Neuronal stem cell (in vitro differentiated cells): ENCODE measurements at regions not wholly inside any gene's neighbourhood (a gene's known extent, or its start where the extent isn't known, plus 50 kb on each side); places are given as distances from the start of the nearest gene placed in this dataset.

Experiments used
- DNase-seq: peaks from one replicate; pipeline ENCODE4 v3.0.0-alpha.2; 2013; ENCODE audit warnings: low spot score
- H2AFZ ChIP-seq: one replicate; pipeline ENCODE4 v1.6.1; 2013; ENCODE audit warnings: mild to moderate bottlenecking, low read length, inconsistent platforms
- H2AK5ac ChIP-seq: 2 replicates; pipeline ENCODE4 v1.6.1; 2013; ENCODE audit warnings: low read depth, mild to moderate bottlenecking, inconsistent platforms, low read length, moderate library complexity, mixed read lengths
- H2BK120ac ChIP-seq: 2 replicates; pipeline ENCODE4 v1.6.1; 2013; ENCODE audit warnings: low read depth, mild to moderate bottlenecking, inconsistent platforms, low read length, moderate library complexity, mixed read lengths
- H2BK12ac ChIP-seq: one replicate; pipeline ENCODE4 v1.6.1; 2013; ENCODE audit warnings: low read length, inconsistent platforms
- H2BK15ac ChIP-seq: 2 replicates; pipeline ENCODE4 v1.6.1; 2013; ENCODE audit warnings: mild to moderate bottlenecking, low read length, inconsistent platforms, mixed read lengths
- H2BK5ac ChIP-seq: one replicate; pipeline ENCODE4 v1.6.1; 2013; ENCODE audit warnings: inconsistent platforms, mild to moderate bottlenecking, low read length, moderate library complexity
- H3K14ac ChIP-seq: one replicate; pipeline ENCODE4 v1.6.1; 2013; ENCODE audit warnings: low read length, inconsistent platforms
- H3K18ac ChIP-seq: 2 replicates; pipeline ENCODE4 v1.6.1; 2013; ENCODE audit warnings: low read length, inconsistent platforms
- H3K23ac ChIP-seq: 2 replicates; pipeline ENCODE4 v1.6.1; 2013; ENCODE audit warnings: low read depth, mild to moderate bottlenecking, mixed read lengths, low read length, inconsistent platforms; ENCODE audit not compliant: poor library complexity
- H3K27ac ChIP-seq: replicated peaks from 3 replicates; pipeline ENCODE4 v1.5.1; 2013; ENCODE audit warnings: low read length, inconsistent platforms
- H3K27me3 ChIP-seq, 3 experiments: 2 replicates each; pipeline ENCODE4 v1.6.1; 2013; ENCODE audit warnings: low read length in 3 of 3, mild to moderate bottlenecking in 2 of 3, inconsistent platforms in 1 of 3, low read depth in 1 of 3, mixed read lengths in 1 of 3, moderate library complexity in 1 of 3; ENCODE audit not compliant: control insufficient read depth in 3 of 3, insufficient read depth in 3 of 3
- H3K36me3 ChIP-seq, 2 donors: replicated peaks in 1 of 2; 2 replicates each; pipeline ENCODE4 v1.6.1; 2013; ENCODE audit warnings: low read length in 2 of 2; ENCODE audit not compliant: control insufficient read depth in 2 of 2, insufficient read depth in 2 of 2
- H3K4ac ChIP-seq: 2 replicates; pipeline ENCODE4 v1.6.1; 2013; ENCODE audit warnings: inconsistent platforms, mild to moderate bottlenecking, low read length, moderate library complexity
- H3K4me1 ChIP-seq, 2 donors: 1 replicate in 1 of 2; 2 replicates in 1 of 2; pipeline ENCODE4 v1.6.1; 2013; ENCODE audit warnings: low read length in 2 of 2, low read depth in 1 of 2; ENCODE audit not compliant: control insufficient read depth in 2 of 2, insufficient read depth in 1 of 2
- H3K4me2 ChIP-seq: one replicate; pipeline ENCODE4 v1.6.1; 2013; ENCODE audit warnings: mild to moderate bottlenecking, low read length, inconsistent platforms; ENCODE audit not compliant: insufficient read depth, poor library complexity, severe bottlenecking
- H3K4me3 ChIP-seq, 2 donors: 2 replicates each; pipeline ENCODE4 v1.5.1; 2013; ENCODE audit warnings: low read length in 2 of 2, mild to moderate bottlenecking in 2 of 2, inconsistent platforms in 1 of 2, moderate library complexity in 1 of 2
- H3K79me1 ChIP-seq: one replicate; pipeline ENCODE4 v1.6.1; 2013; ENCODE audit warnings: low read depth, mild to moderate bottlenecking, inconsistent platforms, low read length, moderate library complexity
- H3K9ac ChIP-seq: one replicate; pipeline ENCODE4 v1.6.1; 2013; ENCODE audit warnings: mild to moderate bottlenecking, low read depth, low read length, inconsistent platforms; ENCODE audit not compliant: poor library complexity
- H3K9me3 ChIP-seq, 2 donors: replicated peaks in 1 of 2; 2 replicates each; pipeline versions ENCODE3 to v1.6.1; 2013; ENCODE audit warnings: low read length in 2 of 2, mild to moderate bottlenecking in 2 of 2, inconsistent platforms in 1 of 2, low read depth in 1 of 2, mixed read lengths in 1 of 2, moderate library complexity in 1 of 2; ENCODE audit not compliant: control insufficient read depth in 2 of 2, insufficient read depth in 1 of 2
- H4K8ac ChIP-seq: one replicate; pipeline ENCODE4 v1.6.1; 2013; ENCODE audit warnings: low read depth, mild to moderate bottlenecking, inconsistent platforms, low read length, moderate library complexity
- H4K91ac ChIP-seq: one replicate; pipeline ENCODE4 v1.6.1; 2013; ENCODE audit warnings: low read length, low read depth, mild to moderate bottlenecking, inconsistent platforms; ENCODE audit not compliant: poor library complexity
- WGBS, 2 donors: extraction: QIAGEN DNeasy Blood & Tissue Kit; methylation state at CpG; one replicate each; pipeline ENCODE4 v1.1.7; 2013; ENCODE audit warnings: missing lambda C conversion rate in 2 of 2, mixed read lengths in 1 of 2; ENCODE audit not compliant: insufficient read length in 2 of 2, insufficient replicate concordance in 1 of 2; ENCODE audit errors: extremely low coverage in 2 of 2; 5-methylcytosine and 5-hydroxymethylcytosine counted together

DNA sequence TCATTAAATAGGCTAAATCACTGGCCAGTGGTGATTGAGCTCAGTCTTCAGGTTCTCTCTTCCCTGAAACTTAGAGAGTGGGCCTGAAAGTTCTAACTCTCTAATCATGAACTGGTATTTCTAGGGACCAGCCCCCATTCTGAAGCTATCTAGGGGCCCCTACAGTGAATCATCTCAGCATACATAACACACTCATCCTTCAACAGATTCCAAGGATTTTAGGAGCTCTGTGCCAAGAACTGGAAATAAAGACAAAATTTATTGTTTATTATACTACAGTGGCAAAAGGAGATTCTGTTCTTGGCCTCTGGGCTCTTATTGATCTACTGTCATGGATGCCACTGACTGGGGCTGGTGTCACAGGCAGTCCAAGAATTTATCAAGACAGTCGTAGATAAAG lies 263.8 kb upstream of the IGFBP7 start:
- no peak overlapping the region for H3K4me2 ChIP-seq
- no peak overlapping the region for H3K27ac ChIP-seq
- H3K36me3 ChIP-seq: no peaks in the 10 kb centered on the region
- H3K4me1 ChIP-seq: peaks cover 2 to 7% of the 10 kb centered on the region in 2 donors
- H2BK5ac ChIP-seq: no peak overlapping the region
- H3K23ac ChIP-seq: no peak overlapping the region
- no peak overlapping the region for H4K8ac ChIP-seq
- no peak overlapping the region for H2AK5ac ChIP-seq
- no peaks in the 10 kb centered on the region for H3K9me3 ChIP-seq
- H4K91ac ChIP-seq: no peak overlapping the region
- peak overlapping the region; percentile 17 for H2AFZ ChIP-seq
- H3K4ac ChIP-seq: no peak overlapping the region
- H3K9ac ChIP-seq: no peak overlapping the region
- H2BK15ac ChIP-seq: no peak overlapping the region
- no peak overlapping the region for H3K4me3 ChIP-seq
- H3K27me3 ChIP-seq: no peaks in the 10 kb centered on the region
- no peak overlapping the region for H2BK120ac ChIP-seq
- no peak for DNase-seq
- no peak overlapping the region for H2BK12ac ChIP-seq
- no CpG with 5 or more reads among the region's 1 CpG for WGBS, 2 donors
- H3K79me1 ChIP-seq: no peaks in the 10 kb centered on the region
- H3K18ac ChIP-seq: no peak overlapping the region
- H3K14ac ChIP-seq: no peak overlapping the region

DNA sequence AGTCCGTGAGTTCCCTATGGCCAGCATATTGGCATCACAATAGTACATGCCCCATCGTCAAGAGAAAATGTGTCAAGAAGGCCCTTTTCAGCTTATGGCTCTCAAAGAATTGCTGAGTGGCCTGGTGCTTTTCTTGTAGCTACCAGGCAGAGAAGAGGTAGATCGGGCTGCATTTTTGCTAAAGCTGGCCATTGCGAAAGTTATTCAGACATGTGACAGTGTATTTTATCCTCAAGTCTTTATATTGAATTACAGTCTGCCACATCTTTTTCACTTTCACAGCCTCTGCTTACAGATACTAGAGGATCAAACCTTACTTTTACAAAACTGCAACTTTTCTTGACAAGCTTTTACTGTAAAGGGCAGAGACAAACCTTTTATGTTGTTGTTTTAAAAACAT lies 261.5 kb upstream of the IGFBP7 start:
- DNase-seq: no peak
- Histone ChIP-seq H3K18ac (no peak overlapping the region), H3K27ac (no peak overlapping the region), H3K36me3 (no peaks in the 10 kb centered on the region), H2BK12ac (no peak overlapping the region), H4K91ac (no peak overlapping the region), H3K79me1 (no peaks in the 10 kb centered on the region), H3K9ac (no peak overlapping the region), H2BK5ac (no peak overlapping the region), H2BK120ac (no peak overlapping the region), H2BK15ac (no peak overlapping the region), H4K8ac (no peak overlapping the region), H3K23ac (no peak overlapping the region), H2AK5ac (no peak overlapping the region), H3K27me3 (peaks cover 0 to 2% (median 0%) of the 10 kb centered on the region in 3 experiments), H3K9me3 (no peaks in the 10 kb centered on the region), H3K4ac (no peak overlapping the region), H3K4me2 (no peak overlapping the region), H3K14ac (no peak overlapping the region), H3K4me3 (no peak overlapping the region), H3K4me1 (peaks cover 2 to 7% of the 10 kb centered on the region in 2 donors), H2AFZ (no peak overlapping the region)
- WGBS, 2 donors: no CpG with 5 or more reads among the region's 4 CpGs

DNA sequence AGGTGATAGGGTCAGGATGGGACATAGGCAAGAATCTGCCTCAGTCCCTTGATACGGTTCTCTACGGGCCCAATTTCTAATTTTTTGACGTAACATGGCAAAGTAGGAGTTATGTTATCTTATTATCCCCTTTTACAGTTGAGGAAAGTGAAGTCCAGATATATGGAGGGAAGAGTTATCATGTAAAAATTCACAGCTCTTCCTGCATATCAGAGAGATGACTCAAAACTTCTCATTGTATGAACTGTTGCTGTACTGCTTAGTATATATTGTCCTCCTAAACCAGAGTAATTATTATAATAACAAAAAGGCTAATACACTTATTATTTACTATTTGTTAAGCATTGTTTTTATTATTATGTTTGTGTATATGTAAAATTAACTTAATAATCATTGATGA lies 260.5 kb upstream of the IGFBP7 start:
- Histone ChIP-seq H3K9me3 (no peaks in the 10 kb centered on the region), H3K4me2 (no peak overlapping the region), H2BK12ac (no peak overlapping the region), H2BK5ac (no peak overlapping the region), H3K4me3 (no peak overlapping the region), H3K9ac (no peak overlapping the region), H2BK120ac (no peak overlapping the region), H3K36me3 (no peaks in the 10 kb centered on the region), H4K8ac (no peak overlapping the region), H2AFZ (no peak overlapping the region), H3K4me1 (peaks cover 2 to 7% of the 10 kb centered on the region in 2 donors), H3K27me3 (peaks cover 0 to 2% (median 0%) of the 10 kb centered on the region in 3 experiments), H3K18ac (no peak overlapping the region), H2AK5ac (no peak overlapping the region), H3K4ac (no peak overlapping the region), H3K14ac (no peak overlapping the region), H3K23ac (no peak overlapping the region), H3K27ac (no peak overlapping the region), H4K91ac (no peak overlapping the region), H2BK15ac (no peak overlapping the region), H3K79me1 (no peaks in the 10 kb centered on the region)
- no peak for DNase-seq
- no CpG with 5 or more reads among the region's 3 CpGs for WGBS, 2 donors

DNA sequence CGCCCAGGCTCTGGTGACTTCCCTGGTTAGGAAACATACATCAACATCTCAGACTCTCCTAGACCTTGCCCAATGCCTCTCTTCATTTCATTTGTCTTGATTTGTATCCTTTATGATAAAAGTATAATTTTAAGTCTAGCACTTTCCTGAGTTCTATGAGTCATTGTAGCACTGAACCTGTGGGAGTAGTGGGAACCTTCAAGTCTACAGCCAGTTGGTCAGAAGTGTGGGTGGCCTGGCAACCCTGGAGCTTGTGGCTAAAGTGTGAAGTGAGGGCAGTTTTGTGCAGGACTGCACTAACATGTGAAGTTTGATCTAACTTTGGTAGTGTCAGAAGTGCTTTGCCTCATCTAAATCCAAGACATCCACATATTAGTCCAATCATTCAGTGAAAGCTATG lies 259.3 kb upstream of the IGFBP7 start:
- Histone ChIP-seq H3K4me3 (no peak overlapping the region), H3K36me3 (no peaks in the 10 kb centered on the region), H4K91ac (no peak overlapping the region), H2BK120ac (no peak overlapping the region), H3K9ac (no peak overlapping the region), H3K18ac (no peak overlapping the region), H3K4ac (no peak overlapping the region), H2AFZ (no peak overlapping the region), H2BK15ac (no peak overlapping the region), H2BK5ac (no peak overlapping the region), H2AK5ac (no peak overlapping the region), H2BK12ac (no peak overlapping the region), H3K14ac (no peak overlapping the region), H4K8ac (no peak overlapping the region), H3K23ac (no peak overlapping the region), H3K79me1 (no peaks in the 10 kb centered on the region), H3K4me1 (peaks cover 2 to 7% of the 10 kb centered on the region in 2 donors), H3K27me3 (peaks cover 0 to 2% (median 0%) of the 10 kb centered on the region in 3 experiments), H3K27ac (no peak overlapping the region), H3K9me3 (no peaks in the 10 kb centered on the region), H3K4me2 (no peak overlapping the region)
- no peak for DNase-seq
- no CpG with 5 or more reads among the region's 1 CpG for WGBS, 2 donors
